Globus pallidus (tissue), 1 donor: ENCODE measurements at regions not wholly inside any gene's neighbourhood (a gene's known extent, or its start where the extent isn't known, plus 50 kb on each side); places are given as distances from the start of the nearest gene placed in this dataset.
"Not testable (repeated sequence)": the region's sequence is repeated elsewhere in the genome, so short reads cannot be mapped to it uniquely, and the experiment has no call there.

ENCODE experiments used
- DNase-seq: peaks from one replicate; pipeline ENCODE4 v3.0.0-alpha.2; 2015; ENCODE audit warnings: low spot score

GRCh38 chr16:26983426-26983825 lies 83.3 kb upstream of the C16orf82 start:
- no peak for DNase-seq

- no peak for DNase-seq
Observed at GRCh38 chr16:26985100-26986065, 81.3 kb upstream of the C16orf82 start.

DNA sequence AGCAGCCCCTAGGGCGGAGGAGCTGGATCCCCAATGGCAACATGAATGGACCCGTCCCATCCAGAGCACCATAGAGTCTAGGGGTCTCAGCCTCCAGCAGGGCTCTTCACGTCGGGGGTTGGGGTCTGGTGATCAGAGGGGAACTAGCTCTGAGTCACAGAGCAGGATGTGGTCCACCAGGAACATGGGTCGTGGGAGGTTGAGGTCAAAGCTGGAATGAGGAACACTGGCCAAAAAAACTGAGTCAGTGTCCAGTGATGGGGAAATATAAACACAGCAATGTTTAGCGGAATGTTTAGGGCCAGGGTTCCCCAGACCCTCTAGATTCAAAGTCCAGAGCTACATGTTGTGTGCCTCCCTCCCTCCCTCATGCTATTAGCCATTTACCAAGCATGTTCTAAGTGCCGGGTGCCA lies 79.1 kb upstream of the C16orf82 start:
- no peak for DNase-seq

GRCh38 chr16:26988186-26988585 lies 78.5 kb upstream of the C16orf82 start:
- DNase-seq: no peak

DNA sequence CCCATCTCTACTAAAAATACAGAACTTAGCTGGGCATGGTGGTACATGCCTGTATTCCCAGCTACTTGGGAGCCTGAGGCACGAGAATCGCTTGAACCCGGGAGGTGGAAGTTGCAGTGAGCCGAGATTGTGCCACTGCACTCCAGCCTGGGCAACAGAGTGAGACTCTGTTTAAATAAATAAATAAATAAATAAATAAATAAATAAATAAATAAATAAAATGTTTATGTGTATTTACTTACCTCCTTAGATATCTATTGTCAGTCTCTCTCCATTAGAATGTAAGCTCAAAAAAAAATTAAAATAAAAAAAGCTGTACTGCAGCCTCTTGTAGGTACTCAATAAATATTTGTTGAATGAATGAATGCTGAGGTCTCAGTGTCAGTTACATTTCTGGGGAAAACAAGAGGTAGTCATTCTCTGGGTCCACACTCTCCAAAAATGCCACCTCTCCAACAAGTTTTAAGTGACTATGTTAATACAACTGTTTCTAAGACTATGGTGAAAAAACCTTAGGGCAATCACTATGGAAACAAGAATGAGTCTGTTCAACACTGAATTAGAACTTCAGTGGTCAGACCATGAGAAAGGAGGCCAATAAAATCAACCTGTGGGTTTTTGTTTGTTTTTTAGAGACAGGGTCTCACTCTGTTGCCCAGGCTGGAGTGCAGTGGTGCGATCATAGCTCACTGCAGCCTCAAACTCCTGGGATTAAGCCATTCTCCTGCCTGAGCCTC lies 76.2 kb upstream of the C16orf82 start:
- DNase-seq: not testable (repeated sequence)

DNA sequence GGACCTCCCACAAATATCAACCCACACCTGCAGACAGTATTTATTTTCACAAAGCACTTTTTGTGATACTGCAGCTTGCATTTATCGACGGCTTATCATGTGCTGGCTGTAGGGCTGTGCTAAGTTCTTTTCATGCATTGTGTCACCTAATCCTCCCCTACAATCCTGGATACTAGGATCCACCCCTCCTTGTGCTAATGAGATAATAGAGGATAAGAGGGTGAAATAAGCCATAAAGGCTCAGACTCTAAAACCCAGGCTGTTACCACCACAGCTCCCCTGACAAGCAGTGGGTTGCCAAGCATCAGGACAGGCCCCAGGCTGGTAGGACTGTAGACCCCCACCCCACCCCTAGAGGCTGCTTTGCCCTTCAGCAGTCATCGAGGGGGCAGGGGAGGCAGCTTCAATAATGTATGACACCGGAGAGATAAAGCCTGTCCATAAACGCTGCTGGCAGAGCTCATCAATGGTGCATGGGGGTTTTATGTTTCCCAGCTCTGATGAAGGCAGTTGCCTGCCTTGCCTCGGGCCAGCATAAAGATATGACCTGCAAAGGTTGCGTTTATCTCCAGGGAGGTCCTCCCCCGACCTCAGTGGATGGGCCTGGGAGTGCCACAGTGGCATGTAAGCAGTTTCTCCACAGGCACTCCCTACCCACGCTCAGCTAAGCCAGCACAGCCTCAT lies 73.9 kb upstream of the C16orf82 start:
- no peak for DNase-seq

GRCh38 chr16:26993511-26993910 lies 73.2 kb upstream of the C16orf82 start:
- no peak for DNase-seq

- no peak for DNase-seq
Observed at GRCh38 chr16:26993963-26994362, 72.8 kb upstream of the C16orf82 start.

DNA sequence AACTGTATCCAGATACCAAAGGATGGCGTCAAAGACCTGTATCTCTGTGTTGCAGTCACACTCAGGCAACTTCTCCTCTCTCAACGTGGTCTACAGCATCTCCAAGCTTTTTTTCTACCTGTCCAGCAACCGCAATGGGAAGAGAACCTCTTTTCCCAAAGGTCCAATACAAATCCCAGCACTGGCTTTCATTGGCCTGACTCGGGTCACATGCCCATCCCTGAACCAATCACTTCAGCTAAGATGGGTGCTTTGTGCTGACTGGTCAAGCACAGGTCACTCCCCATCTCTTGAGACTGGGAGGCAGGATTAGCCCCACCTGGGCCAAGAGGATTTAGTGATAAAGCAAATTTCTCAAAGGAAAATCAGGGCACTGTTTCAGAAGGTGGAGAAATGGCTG lies 71.2 kb upstream of the C16orf82 start:
- no peak for DNase-seq

DNA sequence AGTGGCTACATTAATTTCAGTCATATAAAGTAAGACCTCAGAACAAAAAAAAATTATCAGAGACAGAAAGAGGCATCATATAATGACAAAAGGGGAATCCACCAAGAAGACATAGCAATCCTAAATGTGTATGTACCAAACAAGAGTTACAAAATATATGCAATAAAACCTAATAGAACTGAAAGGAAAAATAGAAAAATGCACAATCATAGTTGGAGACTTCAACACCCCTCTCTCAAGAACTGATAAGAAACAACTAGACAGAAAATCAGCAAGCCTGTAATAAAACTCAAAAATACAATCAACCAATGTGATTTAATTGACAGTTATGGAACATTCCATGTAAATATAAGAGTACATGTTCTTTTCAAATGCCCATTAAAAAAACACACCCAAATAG lies 61.3 kb upstream of the C16orf82 start:
- DNase-seq: no peak
